GM23338 (cell line): ENCODE measurements at regions not wholly inside any gene's neighbourhood (a gene's known extent, or its start where the extent isn't known, plus 50 kb on each side); places are given as distances from the start of the nearest gene placed in this dataset.

Experiments
- ATAC-seq: fragments of 200-7000 bp; cut with Tn5 transposase; 3 replicates; pipeline ENCODE4 v1.9.1; 2020
- DNase-seq: peaks from one replicate; pipeline ENCODE4 v3.0.0-alpha.2; 2015; ENCODE audit warnings: low spot score
- H2AFZ ChIP-seq: fragments of 200-600 bp; sonication (generic); 2 replicates; pipeline ENCODE4 v1.8.0; 2016; ENCODE audit warnings: antibody characterized with exemption, mild to moderate bottlenecking, moderate library complexity
- H3F3A ChIP-seq: fragments of 200-600 bp; sonication (generic); replicated peaks from 2 replicates; pipeline ENCODE4 v1.8.0; 2017; ENCODE audit warnings: antibody characterized with exemption, mixed run types, low read depth
- H3K27ac ChIP-seq: fragments of 200-600 bp; sonication (generic); 2 replicates; pipeline ENCODE4 v1.6.1; 2016; ENCODE audit warnings: low read depth
- H3K27me3 ChIP-seq: fragments of 200-600 bp; sonication (generic); 2 replicates; pipeline ENCODE4 v1.8.0; 2016; ENCODE audit warnings: mild to moderate bottlenecking, mixed run types, moderate library complexity; ENCODE audit not compliant: insufficient read depth
- H3K36me3 ChIP-seq: fragments of 200-600 bp; sonication (generic); 2 replicates; pipeline ENCODE4 v1.8.0; 2016; ENCODE audit warnings: mild to moderate bottlenecking; ENCODE audit not compliant: insufficient read depth
- H3K4me1 ChIP-seq: fragments of 200-600 bp; sonication (generic); 2 replicates; pipeline ENCODE4 v1.8.0; 2016; ENCODE audit warnings: mild to moderate bottlenecking, moderate library complexity; ENCODE audit not compliant: insufficient read depth
- H3K4me2 ChIP-seq: fragments of 200-600 bp; sonication (generic); 2 replicates; pipeline ENCODE4 v1.7.1; 2017; ENCODE audit warnings: mixed run types
- H3K4me3 ChIP-seq: fragments of 200-600 bp; sonication (generic); 2 replicates; pipeline ENCODE4 v1.6.1; 2016; ENCODE audit warnings: mixed run types
- H3K79me2 ChIP-seq: fragments of 200-600 bp; sonication (generic); replicated peaks from 2 replicates; pipeline ENCODE4 v1.8.0; 2017; ENCODE audit warnings: mild to moderate bottlenecking; ENCODE audit not compliant: insufficient read depth
- H3K9me2 ChIP-seq: fragments of 200-600 bp; sonication (generic); 2 replicates; pipeline ENCODE4 v1.8.0; 2017; ENCODE audit not compliant: insufficient read depth
- H4K20me1 ChIP-seq: fragments of 200-600 bp; sonication (generic); replicated peaks from 2 replicates; pipeline ENCODE4 v1.8.0; 2017; ENCODE audit warnings: mild to moderate bottlenecking; ENCODE audit not compliant: insufficient read depth
- H3K27ac Mint-ChIP-seq: 2 replicates; pipeline ENCODE4 v1.8.0; 2020; ENCODE audit warnings: inconsistent platforms, mild to moderate bottlenecking, moderate library complexity, mixed read lengths
- H3K27me3 Mint-ChIP-seq: 3 replicates; pipeline ENCODE4 v1.8.0; 2022; ENCODE audit warnings: low read depth, mild to moderate bottlenecking, moderate library complexity, mixed read lengths, inconsistent platforms; ENCODE audit not compliant: insufficient read depth, poor library complexity
- H3K36me3 Mint-ChIP-seq: 3 replicates; pipeline ENCODE4 v1.8.0; 2021; ENCODE audit warnings: low read depth, mild to moderate bottlenecking, inconsistent platforms, moderate library complexity, mixed read lengths
- H3K4me1 Mint-ChIP-seq: 3 replicates; pipeline ENCODE4 v1.8.0; 2020; ENCODE audit warnings: mild to moderate bottlenecking, inconsistent platforms, mixed read lengths
- H3K4me3 Mint-ChIP-seq: 3 replicates; pipeline ENCODE4 v1.8.0; 2021; ENCODE audit warnings: moderate library complexity, mild to moderate bottlenecking, inconsistent platforms, mixed read lengths
- H3K9me3 Mint-ChIP-seq: 3 replicates; pipeline ENCODE4 v1.8.0; 2020; ENCODE audit warnings: moderate library complexity, mild to moderate bottlenecking, inconsistent platforms, mixed read lengths
- CREB1 ChIP-seq: fragments of 250-450 bp; sonication (Bioruptor Pico); IDR thresholded peaks from 2 replicates; pipeline ENCODE4 v1.5.0; 2020; ENCODE audit warnings: low read depth, mild to moderate bottlenecking, moderate library complexity
- EZH2 ChIP-seq: fragments of 200-600 bp; sonication (generic); IDR thresholded peaks from one replicate; pipeline ENCODE4 v1.8.0; 2017; ENCODE audit warnings: antibody characterized with exemption, mild to moderate bottlenecking, low read depth; ENCODE audit not compliant: unreplicated experiment
- EZH2phosphoT487 ChIP-seq: fragments of 200-600 bp; sonication (generic); IDR thresholded peaks from one replicate; pipeline ENCODE4 v1.8.1; 2018; ENCODE audit warnings: antibody characterized with exemption; ENCODE audit not compliant: unreplicated experiment
- JUNB ChIP-seq: IDR thresholded peaks from one replicate; pipeline ENCODE4 v1.6.1; 2016; ENCODE audit warnings: antibody characterized with exemption; ENCODE audit not compliant: unreplicated experiment
- NANOG ChIP-seq: IDR thresholded peaks from 2 replicates; pipeline ENCODE4 v1.6.1; 2016; ENCODE audit warnings: antibody characterized with exemption, borderline replicate concordance
- POLR2AphosphoS5 ChIP-seq: IDR thresholded peaks from 2 replicates; pipeline ENCODE4 v1.6.1; 2016; ENCODE audit warnings: antibody characterized with exemption, low read depth
- REST ChIP-seq: IDR thresholded peaks from one replicate; pipeline ENCODE4 v1.6.1; 2018; ENCODE audit warnings: antibody characterized with exemption; ENCODE audit not compliant: unreplicated experiment
- STAT1 ChIP-seq: IDR thresholded peaks from one replicate; pipeline ENCODE4 v1.6.1; 2016; ENCODE audit warnings: antibody characterized with exemption; ENCODE audit not compliant: unreplicated experiment
- ZNF114 ChIP-seq: fragments of 250-450 bp; sonication (Bioruptor Pico); IDR thresholded peaks from 2 replicates; pipeline ENCODE4 v1.5.0; 2020; ENCODE audit warnings: mild to moderate bottlenecking, moderate library complexity
- ZNF331 ChIP-seq: fragments of 250-450 bp; sonication (Bioruptor Pico); IDR thresholded peaks from 2 replicates; pipeline ENCODE4 v1.5.0; 2020; ENCODE audit warnings: low read depth, mild to moderate bottlenecking, moderate library complexity
- TF ChIP-seq, protein P1 (sequence below), 2 experiments: fragments of 200-600 bp in 1 of 2; sonication (generic) in 1 of 2; conservative IDR thresholded peaks; 2 replicates each; pipeline versions ENCODE4 v1.5.1 to v1.6.1; 2016 to 2017; ENCODE audit warnings: antibody characterized with exemption in 2 of 2, low read depth in 2 of 2, mild to moderate bottlenecking in 2 of 2, moderate library complexity in 1 of 2
- TF ChIP-seq, protein P2 (sequence below): fragments of 250-450 bp; sonication (Bioruptor Pico); IDR thresholded peaks from 2 replicates; pipeline ENCODE4 v1.5.0; 2020; ENCODE audit warnings: mild to moderate bottlenecking, moderate library complexity
- TF ChIP-seq, protein P3 (sequence below): IDR thresholded peaks from 2 replicates; pipeline ENCODE4 v1.6.1; 2016; ENCODE audit warnings: antibody characterized with exemption

DNA sequence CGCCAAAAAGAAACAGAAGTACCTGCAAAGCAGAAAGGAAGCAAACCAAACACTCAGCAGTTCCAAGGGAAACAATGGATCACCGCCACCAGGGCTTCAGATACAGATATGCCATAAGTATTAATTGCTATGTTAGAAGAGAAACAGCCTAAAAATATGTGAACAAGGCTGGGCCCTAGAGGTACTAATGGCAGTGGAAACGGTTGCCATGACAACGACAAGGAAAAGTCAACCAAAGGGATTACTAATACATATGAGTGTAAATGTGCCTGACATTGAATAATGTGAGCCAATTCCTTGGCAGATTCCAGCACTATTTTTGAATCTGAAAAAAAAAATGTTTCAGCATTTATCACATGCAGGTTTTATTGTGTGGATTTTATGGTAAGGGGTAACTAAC, 75.0 kb downstream of the CAVIN4 start:
- no peak overlapping the region for H3K4me3 ChIP-seq
- no peak for TF ChIP-seq EZH2phosphoT487
- no peak for TF ChIP-seq ZNF114
- TF ChIP-seq, protein P1, sequence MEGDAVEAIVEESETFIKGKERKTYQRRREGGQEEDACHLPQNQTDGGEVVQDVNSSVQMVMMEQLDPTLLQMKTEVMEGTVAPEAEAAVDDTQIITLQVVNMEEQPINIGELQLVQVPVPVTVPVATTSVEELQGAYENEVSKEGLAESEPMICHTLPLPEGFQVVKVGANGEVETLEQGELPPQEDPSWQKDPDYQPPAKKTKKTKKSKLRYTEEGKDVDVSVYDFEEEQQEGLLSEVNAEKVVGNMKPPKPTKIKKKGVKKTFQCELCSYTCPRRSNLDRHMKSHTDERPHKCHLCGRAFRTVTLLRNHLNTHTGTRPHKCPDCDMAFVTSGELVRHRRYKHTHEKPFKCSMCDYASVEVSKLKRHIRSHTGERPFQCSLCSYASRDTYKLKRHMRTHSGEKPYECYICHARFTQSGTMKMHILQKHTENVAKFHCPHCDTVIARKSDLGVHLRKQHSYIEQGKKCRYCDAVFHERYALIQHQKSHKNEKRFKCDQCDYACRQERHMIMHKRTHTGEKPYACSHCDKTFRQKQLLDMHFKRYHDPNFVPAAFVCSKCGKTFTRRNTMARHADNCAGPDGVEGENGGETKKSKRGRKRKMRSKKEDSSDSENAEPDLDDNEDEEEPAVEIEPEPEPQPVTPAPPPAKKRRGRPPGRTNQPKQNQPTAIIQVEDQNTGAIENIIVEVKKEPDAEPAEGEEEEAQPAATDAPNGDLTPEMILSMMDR (conservative IDR thresholded peaks at IDR 0.05; ENCODE audit: low read depth in 2 of 2) = no peak
- TF ChIP-seq ZNF331 (CRISPR knock-in tag) = no peak
- TF ChIP-seq STAT1 = no peak
- TF ChIP-seq, protein P2, sequence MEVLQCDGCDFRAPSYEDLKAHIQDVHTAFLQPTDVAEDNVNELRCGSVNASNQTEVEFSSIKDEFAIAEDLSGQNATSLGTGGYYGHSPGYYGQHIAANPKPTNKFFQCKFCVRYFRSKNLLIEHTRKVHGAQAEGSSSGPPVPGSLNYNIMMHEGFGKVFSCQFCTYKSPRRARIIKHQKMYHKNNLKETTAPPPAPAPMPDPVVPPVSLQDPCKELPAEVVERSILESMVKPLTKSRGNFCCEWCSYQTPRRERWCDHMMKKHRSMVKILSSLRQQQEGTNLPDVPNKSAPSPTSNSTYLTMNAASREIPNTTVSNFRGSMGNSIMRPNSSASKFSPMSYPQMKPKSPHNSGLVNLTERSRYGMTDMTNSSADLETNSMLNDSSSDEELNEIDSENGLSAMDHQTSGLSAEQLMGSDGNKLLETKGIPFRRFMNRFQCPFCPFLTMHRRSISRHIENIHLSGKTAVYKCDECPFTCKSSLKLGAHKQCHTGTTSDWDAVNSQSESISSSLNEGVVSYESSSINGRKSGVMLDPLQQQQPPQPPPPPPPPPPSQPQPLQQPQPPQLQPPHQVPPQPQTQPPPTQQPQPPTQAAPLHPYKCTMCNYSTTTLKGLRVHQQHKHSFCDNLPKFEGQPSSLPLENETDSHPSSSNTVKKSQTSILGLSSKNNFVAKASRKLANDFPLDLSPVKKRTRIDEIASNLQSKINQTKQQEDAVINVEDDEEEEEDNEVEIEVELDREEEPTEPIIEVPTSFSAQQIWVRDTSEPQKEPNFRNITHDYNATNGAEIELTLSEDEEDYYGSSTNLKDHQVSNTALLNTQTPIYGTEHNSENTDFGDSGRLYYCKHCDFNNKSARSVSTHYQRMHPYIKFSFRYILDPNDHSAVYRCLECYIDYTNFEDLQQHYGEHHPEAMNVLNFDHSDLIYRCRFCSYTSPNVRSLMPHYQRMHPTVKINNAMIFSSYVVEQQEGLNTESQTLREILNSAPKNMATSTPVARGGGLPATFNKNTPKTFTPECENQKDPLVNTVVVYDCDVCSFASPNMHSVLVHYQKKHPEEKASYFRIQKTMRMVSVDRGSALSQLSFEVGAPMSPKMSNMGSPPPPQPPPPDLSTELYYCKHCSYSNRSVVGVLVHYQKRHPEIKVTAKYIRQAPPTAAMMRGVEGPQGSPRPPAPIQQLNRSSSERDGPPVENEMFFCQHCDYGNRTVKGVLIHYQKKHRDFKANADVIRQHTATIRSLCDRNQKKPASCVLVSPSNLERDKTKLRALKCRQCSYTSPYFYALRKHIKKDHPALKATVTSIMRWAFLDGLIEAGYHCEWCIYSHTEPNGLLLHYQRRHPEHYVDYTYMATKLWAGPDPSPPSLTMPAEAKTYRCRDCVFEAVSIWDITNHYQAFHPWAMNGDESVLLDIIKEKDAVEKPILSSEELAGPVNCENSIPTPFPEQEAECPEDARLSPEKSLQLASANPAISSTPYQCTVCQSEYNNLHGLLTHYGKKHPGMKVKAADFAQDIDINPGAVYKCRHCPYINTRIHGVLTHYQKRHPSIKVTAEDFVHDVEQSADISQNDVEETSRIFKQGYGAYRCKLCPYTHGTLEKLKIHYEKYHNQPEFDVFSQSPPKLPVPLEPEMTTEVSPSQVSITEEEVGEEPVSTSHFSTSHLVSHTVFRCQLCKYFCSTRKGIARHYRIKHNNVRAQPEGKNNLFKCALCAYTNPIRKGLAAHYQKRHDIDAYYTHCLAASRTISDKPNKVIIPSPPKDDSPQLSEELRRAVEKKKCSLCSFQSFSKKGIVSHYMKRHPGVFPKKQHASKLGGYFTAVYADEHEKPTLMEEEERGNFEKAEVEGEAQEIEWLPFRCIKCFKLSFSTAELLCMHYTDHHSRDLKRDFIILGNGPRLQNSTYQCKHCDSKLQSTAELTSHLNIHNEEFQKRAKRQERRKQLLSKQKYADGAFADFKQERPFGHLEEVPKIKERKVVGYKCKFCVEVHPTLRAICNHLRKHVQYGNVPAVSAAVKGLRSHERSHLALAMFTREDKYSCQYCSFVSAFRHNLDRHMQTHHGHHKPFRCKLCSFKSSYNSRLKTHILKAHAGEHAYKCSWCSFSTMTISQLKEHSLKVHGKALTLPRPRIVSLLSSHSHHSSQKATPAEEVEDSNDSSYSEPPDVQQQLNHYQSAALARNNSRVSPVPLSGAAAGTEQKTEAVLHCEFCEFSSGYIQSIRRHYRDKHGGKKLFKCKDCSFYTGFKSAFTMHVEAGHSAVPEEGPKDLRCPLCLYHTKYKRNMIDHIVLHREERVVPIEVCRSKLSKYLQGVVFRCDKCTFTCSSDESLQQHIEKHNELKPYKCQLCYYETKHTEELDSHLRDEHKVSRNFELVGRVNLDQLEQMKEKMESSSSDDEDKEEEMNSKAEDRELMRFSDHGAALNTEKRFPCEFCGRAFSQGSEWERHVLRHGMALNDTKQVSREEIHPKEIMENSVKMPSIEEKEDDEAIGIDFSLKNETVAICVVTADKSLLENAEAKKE (CRISPR knock-in tag) = no peak
- TF ChIP-seq NANOG = no peak
- no peak for TF ChIP-seq CREB1 (CRISPR knock-in tag)
- no peak for TF ChIP-seq REST
- TF ChIP-seq, protein P3, sequence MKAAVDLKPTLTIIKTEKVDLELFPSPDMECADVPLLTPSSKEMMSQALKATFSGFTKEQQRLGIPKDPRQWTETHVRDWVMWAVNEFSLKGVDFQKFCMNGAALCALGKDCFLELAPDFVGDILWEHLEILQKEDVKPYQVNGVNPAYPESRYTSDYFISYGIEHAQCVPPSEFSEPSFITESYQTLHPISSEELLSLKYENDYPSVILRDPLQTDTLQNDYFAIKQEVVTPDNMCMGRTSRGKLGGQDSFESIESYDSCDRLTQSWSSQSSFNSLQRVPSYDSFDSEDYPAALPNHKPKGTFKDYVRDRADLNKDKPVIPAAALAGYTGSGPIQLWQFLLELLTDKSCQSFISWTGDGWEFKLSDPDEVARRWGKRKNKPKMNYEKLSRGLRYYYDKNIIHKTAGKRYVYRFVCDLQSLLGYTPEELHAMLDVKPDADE = no peak
- TF ChIP-seq JUNB = no peak
- TF ChIP-seq POLR2AphosphoS5 = no peak
- TF ChIP-seq EZH2 = no peak
- H3K4me1 ChIP-seq = peaks cover 13% of the 10 kb centered on the region
- no peaks in the 10 kb centered on the region for H3K79me2 ChIP-seq
- H4K20me1 ChIP-seq = no peaks in the 10 kb centered on the region
- no peaks in the 10 kb centered on the region for H3F3A ChIP-seq
- no peak for ATAC-seq
- Mint-ChIP-seq H3K27me3 (peaks cover 4% of the 10 kb centered on the region), H3K27ac (no peak overlapping the region), H3K36me3 (peaks cover 28% of the 10 kb centered on the region), H3K4me1 (peaks cover 4% of the 10 kb centered on the region; the same call in 2 of the 3 replicates), H3K4me3 (no peak overlapping the region), H3K9me3 (peaks cover 41% of the 10 kb centered on the region)
- H3K9me2 ChIP-seq = no peaks in the 10 kb centered on the region
- H3K27ac ChIP-seq = no peak overlapping the region
- H3K36me3 ChIP-seq = no peaks in the 10 kb centered on the region
- no peak overlapping the region for H2AFZ ChIP-seq
- no peaks in the 10 kb centered on the region for H3K27me3 ChIP-seq
- DNase-seq = no peak
- H3K4me2 ChIP-seq = no peak overlapping the region
